Kidney capillary endothelial cell (primary cell): ENCODE measurements at regions not wholly inside any gene's neighbourhood (a gene's known extent, or its start where the extent isn't known, plus 50 kb on each side); places are given as distances from the start of the nearest gene placed in this dataset.

Experiments used
- DNase-seq: peaks from one replicate; pipeline ENCODE4 v3.0.0-alpha.2; 2018; ENCODE audit warnings: low spot score

DNA sequence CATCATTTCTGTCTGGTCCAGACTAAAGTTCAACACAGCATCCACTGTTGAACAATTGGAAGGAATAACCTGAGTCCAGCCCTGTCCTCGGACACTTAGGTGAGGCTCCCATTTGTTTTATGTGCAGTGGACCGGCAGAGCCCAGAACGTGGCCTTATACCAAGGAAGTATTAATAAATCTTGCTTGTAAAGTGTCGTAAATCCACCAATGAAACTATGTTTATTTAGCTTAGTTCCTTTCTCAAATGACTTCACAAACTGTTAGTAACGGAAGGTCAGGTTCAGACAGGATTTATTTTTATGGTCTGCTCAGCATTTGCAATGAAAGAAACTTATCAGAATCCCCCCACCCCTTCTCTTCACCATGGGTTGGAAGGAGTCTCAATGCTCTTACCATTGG lies 149.5 kb downstream of the PCSK1 start:
- DNase-seq: no peak

DNA sequence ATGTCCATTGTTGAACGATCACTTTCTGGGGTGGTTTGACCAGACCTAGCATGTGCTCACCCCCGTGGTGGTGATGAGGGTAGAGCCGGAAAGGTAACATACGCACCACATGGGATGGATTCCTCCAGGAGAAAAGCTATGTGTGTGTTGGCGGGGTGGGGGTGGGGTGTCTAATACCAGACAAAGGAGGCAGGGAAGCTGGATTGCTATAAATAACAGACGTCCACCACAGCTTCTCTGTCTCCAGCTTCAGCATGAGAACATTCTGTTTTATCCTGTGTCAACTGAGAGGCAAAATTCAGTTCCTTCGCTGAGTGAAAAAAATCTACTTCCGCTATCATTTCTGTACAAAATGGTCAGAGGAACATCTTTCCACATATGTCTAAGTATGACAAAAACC lies 151.0 kb downstream of the PCSK1 start:
- no peak for DNase-seq

DNA sequence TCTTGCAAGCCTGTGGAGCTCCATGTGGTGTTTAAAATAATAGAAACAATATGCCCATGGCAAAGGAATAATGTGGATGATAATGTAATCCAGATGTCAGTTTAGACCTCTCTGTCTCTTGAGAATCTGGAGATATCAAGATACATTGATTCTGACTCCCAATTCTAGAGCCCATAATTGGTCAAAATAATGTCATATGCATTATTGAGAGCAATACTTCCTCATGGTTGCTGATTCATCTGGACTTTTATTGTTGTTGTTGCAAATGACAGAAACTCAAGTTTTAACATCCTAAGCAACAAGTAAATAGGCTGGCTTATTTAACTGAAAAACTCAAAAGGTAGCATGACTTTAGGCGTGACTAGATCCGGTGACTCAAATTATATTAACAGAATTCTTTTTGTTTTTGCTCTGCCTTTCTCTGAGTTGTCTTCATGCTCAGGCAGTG lies 152.1 kb downstream of the PCSK1 start:
- peak; percentile 17 for DNase-seq

DNA sequence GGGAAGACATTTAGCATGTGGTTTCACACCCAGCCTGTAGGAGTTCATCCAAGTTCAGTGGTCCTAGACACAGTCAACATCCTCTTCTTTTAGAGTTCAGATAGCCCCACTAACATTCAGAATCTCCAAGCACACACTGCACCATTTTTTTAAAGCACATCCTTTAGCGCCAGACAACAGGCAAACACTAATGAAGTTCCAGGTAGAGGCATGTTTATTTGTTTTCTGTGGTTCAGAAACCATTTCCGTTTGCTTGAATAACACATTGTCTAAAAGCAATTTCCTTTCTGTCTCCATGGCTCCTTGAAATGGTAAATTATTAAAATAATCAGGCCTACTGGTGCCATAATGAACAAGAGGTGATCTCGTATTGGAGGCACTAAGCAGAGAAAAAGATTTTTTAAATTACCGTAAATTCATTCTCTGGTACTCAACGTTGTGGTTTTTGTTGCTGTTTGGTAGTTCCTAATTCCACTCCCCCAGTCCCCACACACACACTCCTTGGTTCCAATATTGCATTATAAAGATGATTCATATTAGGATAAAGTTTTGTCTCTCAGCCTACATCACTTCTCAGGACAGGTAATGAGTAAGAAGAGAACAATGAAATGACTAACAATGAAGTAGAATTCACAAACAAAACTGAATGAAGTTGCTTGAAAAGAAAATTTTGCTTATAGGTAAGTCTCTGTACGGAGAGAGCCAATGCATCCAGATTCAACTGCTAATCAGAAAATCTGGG lies 153.1 kb downstream of the PCSK1 start:
- peak; percentile 68 for DNase-seq

DNA sequence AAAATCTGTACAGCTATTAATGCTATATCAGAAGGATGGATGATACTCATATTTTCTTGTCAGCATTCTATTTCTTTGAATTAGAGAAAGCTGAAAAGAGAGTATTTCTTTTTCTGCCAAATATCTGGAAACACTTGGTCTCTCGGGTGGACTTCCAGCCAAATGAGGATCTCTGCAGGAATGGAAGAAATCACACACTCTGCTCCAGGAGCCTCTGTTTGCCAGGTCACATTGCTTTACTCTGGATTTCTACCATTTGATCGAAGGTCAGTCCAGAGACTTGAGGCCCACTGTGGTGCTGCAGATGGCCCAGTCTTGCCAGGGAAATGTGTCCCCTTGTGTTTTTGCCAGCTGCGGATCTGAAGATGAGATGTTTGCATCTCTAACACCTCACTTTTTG lies 154.1 kb downstream of the PCSK1 start:
- DNase-seq: no peak

DNA sequence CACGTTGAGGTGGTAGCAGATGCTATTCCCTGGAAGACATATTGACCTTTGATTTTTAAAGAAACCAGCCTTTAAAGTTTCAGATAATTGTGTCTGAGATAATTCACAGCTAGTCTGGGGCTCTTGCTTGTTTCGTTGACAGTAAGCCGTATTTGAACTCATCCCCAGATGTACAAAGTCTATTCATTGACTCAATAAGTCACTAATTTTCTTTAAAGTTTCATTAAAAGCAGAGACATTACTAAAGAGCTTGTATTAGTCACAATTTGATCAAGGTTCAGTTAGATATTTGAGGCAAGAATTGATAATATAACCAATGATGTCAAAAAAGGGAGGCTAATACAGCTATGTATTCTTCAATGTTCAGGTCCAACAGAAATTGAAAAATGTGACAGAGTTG lies 158.0 kb downstream of the PCSK1 start:
- DNase-seq: no peak

DNA sequence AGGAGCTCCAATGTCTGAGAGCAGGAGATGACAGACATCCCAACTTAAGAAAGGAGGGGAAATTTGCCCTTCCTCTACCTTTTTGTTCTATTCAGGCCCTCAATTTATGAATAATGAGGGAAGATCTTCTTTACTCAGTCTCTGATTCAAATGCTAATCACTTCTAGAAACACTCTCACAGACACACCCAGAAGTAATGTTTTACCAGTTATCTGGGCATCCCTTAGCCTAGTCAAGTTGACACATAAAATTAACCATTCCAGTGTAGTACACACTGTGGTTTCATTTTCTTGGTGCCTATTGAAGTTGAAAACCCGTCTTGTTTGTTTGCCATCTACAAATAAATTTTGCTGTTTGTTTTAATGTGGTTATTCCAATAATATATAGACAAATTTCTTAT lies 167.6 kb downstream of the PCSK1 start:
- DNase-seq: no peak

DNA sequence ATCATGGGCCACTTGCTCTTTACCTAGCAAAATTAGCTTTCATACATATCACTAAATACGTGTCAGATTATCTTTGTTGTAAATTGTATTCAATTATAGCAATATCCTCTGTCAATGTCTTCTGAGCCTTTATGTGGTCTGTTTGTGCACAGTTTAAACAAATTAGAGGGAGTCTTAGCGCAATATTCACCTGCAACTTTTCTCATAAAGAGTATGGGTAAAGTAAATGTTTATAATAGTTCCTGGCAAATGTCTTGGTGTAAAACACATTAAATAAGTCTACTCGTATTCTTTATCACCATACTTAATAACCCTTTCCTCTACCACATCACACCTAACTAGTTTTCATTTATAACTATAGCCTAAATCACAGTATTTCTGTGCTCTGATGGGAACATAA lies 169.0 kb downstream of the PCSK1 start:
- DNase-seq: no peak

DNA sequence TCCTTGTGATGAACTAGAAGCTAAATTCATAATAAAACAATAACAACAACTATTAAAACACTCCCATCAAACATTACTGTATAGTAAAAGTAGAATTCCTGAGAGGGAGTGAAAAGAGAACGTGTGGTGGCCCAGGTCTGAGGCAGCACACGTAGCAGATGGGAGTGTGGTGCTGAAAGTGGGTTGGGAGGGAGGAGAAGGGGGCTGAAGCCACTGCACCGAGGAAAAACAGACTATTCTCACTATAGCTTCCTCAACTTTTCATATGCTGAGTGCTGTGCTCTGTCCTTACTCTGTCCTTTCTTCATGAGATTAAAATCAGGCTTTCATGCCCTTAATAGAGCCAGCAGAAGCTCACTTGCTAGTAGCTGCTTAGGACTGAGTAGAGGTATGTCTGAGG lies 170.9 kb downstream of the PCSK1 start:
- DNase-seq: no peak

DNA sequence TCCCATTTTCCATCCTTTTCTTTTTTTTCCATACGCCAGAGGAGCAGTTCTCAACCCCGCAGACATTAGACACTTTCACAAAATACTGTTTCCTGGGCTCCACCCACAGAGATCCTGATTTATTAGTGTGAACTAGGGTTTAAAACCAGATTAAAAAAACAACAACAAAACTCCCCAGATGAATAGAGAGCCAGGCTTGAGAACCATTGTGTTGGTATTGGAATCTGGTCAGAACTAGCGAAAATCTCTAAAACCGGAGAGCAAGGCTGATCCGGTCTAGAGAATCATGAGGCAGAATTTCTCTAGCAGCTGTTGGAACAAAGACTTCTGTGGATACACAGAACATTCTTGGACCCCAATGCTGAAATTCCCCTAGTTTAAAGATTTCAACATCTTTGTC lies 173.0 kb downstream of the PCSK1 start:
- DNase-seq: no peak

DNA sequence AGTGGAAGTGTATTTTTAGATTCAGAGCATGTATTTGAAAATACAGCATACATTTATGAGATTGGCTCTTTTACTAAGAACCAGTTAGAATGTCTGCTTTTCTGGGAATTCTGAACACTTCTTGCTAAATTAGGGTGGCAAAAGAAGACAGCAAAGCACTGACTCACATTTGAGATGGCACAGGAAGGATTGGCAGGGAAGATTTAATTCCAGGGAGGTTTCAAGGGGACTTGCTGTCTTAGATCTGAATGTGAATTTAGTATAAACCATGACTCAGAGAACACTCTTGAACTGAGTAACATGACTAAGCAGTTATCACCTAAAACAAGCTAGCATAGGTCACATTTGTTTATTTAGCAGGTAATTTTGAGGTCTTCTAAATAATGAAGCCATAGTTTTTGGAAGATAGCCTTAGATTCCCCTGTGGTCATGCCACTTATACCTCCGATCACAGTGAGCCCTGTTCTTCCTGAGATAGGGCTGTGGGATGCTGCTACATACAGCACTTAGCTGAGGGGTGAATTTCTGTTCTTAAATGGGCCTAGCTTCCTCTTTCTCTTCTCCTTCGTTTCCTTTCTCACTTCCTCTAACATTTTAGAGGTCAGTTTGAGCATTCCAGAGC lies 173.8 kb downstream of the PCSK1 start:
- peak; percentile 25 for DNase-seq

DNA sequence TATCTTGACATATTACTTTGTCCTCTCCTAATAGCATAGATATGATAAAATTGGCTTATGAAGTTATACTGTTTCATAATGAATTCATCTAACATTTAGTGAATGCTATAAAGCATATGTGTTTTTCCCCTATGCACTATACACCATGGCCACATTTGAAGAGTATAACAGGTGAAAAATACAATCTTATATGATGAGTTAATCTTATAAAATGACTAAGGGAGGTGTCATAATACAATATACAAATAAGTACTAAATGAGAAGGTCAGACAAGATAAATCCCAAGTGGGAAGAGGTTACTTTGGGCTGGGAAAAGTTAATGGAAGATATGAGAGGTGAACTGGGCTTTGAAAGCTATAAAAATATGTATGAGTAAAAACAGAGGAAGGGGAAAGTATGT lies 174.4 kb downstream of the PCSK1 start:
- no peak for DNase-seq

DNA sequence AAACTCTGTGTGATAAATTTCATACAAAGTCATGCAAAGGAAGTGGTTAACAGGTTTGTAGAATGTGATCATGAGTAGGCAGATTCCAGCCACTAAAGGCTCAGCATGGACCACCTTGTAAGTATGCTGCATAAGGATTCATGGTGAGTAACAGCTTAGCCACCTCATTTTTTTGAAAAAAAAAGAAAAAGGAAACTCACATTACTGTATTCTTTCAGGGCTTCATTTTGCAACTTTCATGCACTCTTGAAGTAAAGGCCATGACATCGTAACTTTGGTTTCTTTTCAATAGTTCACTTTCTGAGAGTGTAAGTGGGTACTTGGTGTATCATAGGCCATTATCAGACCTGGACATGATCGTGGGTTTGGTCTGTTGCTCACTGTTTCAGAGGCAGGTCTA lies 175.1 kb downstream of the PCSK1 start:
- peak; percentile 21 for DNase-seq

DNA sequence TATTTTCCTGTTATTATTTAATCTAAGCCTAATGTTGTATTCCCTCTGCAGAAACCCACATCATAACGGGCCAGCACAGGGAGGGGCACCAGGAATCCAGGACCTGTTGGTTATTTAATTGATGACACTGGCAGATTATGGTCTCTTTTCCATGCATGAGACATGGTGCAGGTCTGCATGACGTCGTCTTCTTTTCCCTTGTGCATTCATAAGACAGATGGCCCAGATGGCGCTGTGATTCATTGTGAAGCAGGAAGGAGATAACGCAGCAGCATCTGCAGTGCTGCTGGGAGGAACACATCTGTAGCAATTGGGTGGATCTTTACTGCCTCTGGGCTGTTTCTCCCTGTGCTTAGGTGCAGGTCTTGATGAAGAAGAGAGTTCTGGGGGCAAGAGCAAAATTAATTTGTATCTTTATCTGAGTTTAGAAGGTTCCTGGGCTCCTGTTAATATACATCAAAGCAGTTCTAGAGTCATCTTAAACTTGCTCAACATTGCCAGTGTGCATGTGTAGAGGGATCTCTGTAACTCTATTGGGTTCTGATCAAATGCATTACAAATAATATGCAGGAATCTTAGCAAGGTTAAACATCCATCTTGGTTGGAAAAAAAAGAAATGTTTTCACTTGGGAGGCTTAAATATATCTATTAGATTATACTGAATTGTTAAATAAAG lies 176.1 kb downstream of the PCSK1 start:
- peak; percentile 58 for DNase-seq

DNA sequence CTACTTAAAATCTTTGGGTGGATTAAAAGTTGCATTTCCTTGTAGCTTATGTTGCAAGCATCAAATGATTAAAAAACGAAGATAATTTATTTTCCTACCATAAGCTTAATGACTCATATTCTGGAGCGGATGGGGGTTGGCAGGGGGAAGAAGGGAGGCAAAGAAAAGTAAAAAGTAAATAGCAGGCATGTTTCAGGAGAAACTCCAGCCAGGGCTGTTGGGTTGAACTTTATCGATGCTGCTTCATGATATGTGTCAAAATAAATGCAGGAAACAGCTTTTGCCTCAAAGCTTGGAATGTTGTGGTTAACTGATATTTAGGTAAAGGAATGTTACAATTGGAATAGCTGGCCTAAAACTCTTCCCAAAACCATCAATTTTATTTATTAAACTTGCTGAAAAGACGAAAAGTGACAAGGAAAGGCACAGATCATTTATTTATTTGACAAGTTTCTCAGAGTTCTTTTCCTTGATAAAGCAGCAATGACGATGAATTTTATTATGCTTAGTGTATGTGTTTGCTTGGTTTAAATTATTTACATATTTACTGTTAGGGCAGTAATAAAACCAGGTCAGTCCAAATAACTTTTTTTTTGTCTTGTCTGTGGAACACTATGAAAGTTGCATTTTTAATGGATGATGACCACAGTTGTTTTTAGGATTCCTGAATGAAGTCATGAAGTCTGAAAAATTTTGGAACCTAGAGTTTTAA lies 177.9 kb downstream of the PCSK1 start:
- peak; percentile 3 for DNase-seq

DNA sequence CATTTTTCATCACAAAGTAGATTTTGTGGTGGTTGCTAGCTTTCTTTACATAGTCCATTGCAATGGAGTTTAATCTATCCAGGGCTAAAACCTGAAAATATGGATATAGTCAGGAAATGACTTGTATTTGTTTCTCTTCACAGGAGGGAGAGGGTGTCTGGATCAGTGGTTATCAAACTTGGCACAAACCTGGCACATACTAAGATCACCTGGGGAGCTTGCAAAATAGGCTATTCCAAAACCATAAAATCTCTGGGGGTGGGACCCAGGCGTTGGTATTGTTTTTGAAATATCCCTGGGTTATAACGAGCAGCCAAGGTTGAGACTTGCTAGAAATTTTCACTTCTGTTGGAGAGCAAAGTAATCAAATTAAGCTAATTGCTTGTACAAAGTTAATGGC lies 179.9 kb downstream of the PCSK1 start:
- DNase-seq: no peak

DNA sequence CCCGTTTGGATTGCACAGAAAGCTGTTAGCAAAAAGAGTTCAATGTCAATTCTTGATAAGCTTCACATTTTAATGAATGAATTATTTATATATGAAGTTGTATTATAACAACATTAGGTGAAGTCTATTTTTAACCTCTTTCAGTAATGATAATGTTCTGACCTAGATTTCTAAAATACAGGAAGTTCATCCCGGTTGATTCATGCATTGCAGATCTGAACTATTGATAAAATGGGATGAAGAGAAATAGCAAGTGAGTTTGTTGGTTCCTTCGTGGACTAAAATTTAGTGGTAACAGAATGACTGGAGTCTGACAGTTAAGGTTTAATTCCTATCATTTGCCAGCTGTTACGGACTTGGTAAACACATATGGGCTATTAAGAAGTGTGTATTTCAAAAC lies 180.5 kb downstream of the PCSK1 start:
- no peak for DNase-seq

DNA sequence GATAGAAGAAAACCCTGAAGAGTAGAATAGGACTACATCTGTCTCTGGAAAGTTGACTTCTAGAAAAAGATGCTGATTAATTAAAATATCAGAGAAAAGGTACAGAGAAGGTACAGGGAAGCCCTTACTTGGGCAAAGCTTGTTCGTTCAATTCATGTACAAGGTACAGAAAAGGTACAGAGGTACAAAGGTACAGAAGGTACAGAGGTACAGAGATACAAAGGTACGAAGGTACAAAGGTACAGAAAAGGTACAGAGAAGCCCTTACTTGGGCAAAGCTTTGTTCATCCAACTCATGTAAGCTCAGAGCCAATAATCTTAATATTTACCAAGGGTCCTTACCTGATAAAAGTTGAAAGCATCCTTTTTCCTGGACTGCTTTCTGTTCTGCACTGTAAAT lies 182.3 kb downstream of the PCSK1 start:
- DNase-seq: no peak

DNA sequence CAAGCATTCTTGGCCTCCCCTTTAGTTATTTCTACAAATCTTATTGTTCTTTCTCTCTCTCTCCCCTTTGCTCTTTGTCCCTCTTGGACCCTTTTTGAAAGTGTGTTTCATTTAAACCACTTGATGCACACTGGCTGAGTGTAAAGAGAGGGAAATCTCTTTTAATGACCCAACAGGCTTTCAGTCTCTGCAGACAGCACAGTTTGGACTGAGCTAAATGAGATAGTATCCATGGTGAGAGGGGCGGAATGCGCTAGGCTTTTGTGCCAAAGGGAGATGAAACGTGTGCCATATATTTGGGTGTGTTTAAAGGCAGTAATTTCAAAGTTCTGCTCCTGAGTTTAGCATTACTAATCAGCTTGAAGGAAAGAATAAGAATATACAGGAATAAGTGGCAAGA lies 184.9 kb downstream of the PCSK1 start:
- DNase-seq: no peak

DNA sequence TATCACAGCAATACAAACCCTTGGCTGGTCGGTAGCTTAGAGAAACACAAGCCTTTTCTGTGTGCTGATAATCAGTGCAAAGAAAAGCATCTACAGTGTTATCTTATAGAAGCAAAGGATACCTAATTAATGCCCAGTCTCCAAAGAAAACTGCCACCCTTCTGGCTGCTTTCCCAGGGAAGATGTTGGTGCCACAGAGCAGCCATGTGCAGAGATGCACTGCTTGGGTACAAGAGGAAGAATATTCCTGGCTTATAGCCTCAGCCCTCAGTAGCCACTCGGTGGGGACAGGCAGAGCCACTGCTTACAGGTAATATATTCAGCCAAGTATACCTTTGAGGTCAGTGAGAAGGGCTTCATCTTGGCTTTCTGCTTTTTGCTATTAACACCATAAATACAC lies 185.3 kb downstream of the PCSK1 start:
- DNase-seq: no peak

DNA sequence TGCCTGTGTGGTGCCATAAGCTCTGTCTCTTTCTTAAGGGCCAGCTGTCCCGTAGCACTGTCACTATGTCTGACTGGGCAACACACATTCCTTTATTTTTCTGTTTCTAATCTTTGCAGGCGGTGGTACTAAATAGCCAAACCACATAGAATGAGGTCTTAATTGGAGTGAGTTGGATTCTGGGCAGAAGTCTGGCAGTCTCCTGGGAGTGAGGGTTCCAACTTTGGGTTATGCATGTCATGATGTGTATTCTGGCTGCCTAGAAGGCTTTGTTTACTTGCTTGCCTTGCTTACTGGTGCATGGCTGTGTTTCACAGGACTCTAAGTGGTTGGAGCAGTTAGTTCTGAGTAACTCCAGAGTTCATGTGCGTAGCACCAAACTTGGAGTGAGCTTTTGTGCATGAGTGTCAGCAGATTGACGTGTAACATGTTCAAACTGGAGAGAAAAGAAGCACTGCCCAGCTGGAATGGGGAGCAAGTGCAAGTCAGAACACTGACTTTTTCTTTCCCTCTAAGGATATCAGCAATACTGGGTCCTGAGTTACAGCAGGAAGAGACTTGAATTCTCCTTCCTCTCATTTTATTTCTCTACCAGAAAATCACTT lies 185.8 kb downstream of the PCSK1 start:
- no peak for DNase-seq
